Posterior vena cava (tissue), 2 donors: ENCODE measurements at regions not wholly inside any gene's neighbourhood (a gene's known extent, or its start where the extent isn't known, plus 50 kb on each side); places are given as distances from the start of the nearest gene placed in this dataset.

Experiments used
- DNase-seq: peaks from one replicate; pipeline ENCODE4 v3.0.0-alpha.2; 2020; ENCODE audit warnings: low spot score
- intact Hi-C, 2 donors: fragments of 100-400 bp; cut with DNase I; formaldehyde crosslinking; loops; one replicate each; pipeline versions ENCODE4 v1.14.1 to v1.14.2; 2022 to 2023
- donor health status: DM: yes; HTN: yes; CAD: no.
- donor health status: DM: yes; HTN: yes; CAD: no.

- intact Hi-C loops, result no loop called here
- no peak for DNase-seq
Measured at GRCh38 chr18:73932976-73933375, 214.7 kb downstream of the FBXO15 start.

- no peak for DNase-seq
- intact Hi-C loops, result no loop called here
Measured at GRCh38 chr18:73927496-73927895, 220.1 kb downstream of the FBXO15 start.

GRCh38 chr18:73924836-73925235 lies 222.8 kb downstream of the FBXO15 start:
- DNase-seq, result no peak
- intact Hi-C loops, result no loop called here

- intact Hi-C loops, result no loop called here
- DNase-seq, result no peak
Measured at GRCh38 chr18:73924307-73924706, 223.3 kb downstream of the FBXO15 start.

GRCh38 chr18:73923866-73924265 lies 223.8 kb downstream of the FBXO15 start:
- intact Hi-C loops, result no loop called here
- DNase-seq, result no peak

- intact Hi-C loops, result no loop called here
- DNase-seq, result no peak
Measured at GRCh38 chr18:73920033-73920432, 227.6 kb downstream of the FBXO15 start.

GRCh38 chr18:73918816-73919215 lies 228.8 kb downstream of the FBXO15 start:
- intact Hi-C loops, result no loop called here

GRCh38 chr18:73917046-73917445 lies 230.6 kb downstream of the FBXO15 start:
- intact Hi-C loops, result no loop called here
- DNase-seq, result no peak

More at GRCh38 chr18:73918816-73919215, 228.8 kb downstream of the FBXO15 start:
- DNase-seq, result no peak

- DNase-seq, result no peak
- intact Hi-C loops, result no loop called here
Measured at GRCh38 chr18:73913505-73913904, 234.1 kb downstream of the FBXO15 start.

GRCh38 chr18:73908323-73908722 lies 239.3 kb downstream of the FBXO15 start:
- intact Hi-C loops, result no loop called here
- no peak for DNase-seq

GRCh38 chr18:73901566-73901965 lies 246.1 kb downstream of the FBXO15 start:
- DNase-seq, result no peak
- intact Hi-C loops, result no loop called here

- DNase-seq, result no peak
Measured at GRCh38 chr18:73901151-73901550, 246.5 kb downstream of the FBXO15 start.

GRCh38 chr18:73900106-73900835 lies 247.4 kb downstream of the FBXO15 start:
- DNase-seq, result no peak
- intact Hi-C loops, result no loop called here

More at GRCh38 chr18:73901151-73901550, 246.5 kb downstream of the FBXO15 start:
- intact Hi-C loops, result no loop called here

GRCh38 chr18:73897517-73897916 lies 250.1 kb downstream of the FBXO15 start:
- DNase-seq, result no peak
- intact Hi-C loops, result no loop called here

- no peak for DNase-seq
- intact Hi-C loops, result no loop called here
Measured at GRCh38 chr18:73896685-73897084, 250.9 kb downstream of the FBXO15 start.

- intact Hi-C loops, result no loop called here
- no peak for DNase-seq
Measured at GRCh38 chr18:73895701-73896100, 251.9 kb downstream of the FBXO15 start.

- intact Hi-C loops, result no loop called here
- DNase-seq, result no peak
Measured at GRCh38 chr18:73893880-73894279, 253.8 kb downstream of the FBXO15 start.

- intact Hi-C loops, result no loop called here
- DNase-seq, result no peak
Measured at GRCh38 chr18:73891572-73892421, 255.8 kb downstream of the FBXO15 start.

GRCh38 chr18:73888565-73888964 lies 259.1 kb downstream of the FBXO15 start:
- intact Hi-C loops, result no loop called here
- no peak for DNase-seq

- intact Hi-C loops, result no loop called here
- no peak for DNase-seq
Measured at GRCh38 chr18:73887801-73888200, 259.8 kb downstream of the FBXO15 start.

- DNase-seq, result no peak
- intact Hi-C loops, result no loop called here
Measured at GRCh38 chr18:73884868-73885267, 262.8 kb downstream of the FBXO15 start.
